Ureter (tissue), 1 donor: ENCODE measurements at regions not wholly inside any gene's neighbourhood (a gene's known extent, or its start where the extent isn't known, plus 50 kb on each side); places are given as distances from the start of the nearest gene placed in this dataset.
"Not testable (repeated sequence)": the region's sequence is repeated elsewhere in the genome, so short reads cannot be mapped to it uniquely, and the experiment has no call there.

Source experiments
- DNase-seq: peaks from one replicate; pipeline ENCODE4 v3.0.0-alpha.2; 2020; ENCODE audit warnings: low spot score
- donor health status: DM: yes; HTN: yes; CAD: no.

- DNase-seq, result no peak
Measured at GRCh38 chr7:82566752-82567151, 123.2 kb upstream of the CACNA2D1 start.

- DNase-seq, result no peak
Measured at GRCh38 chr7:82562716-82563404, 119.3 kb upstream of the CACNA2D1 start.

- DNase-seq, result no peak
Measured at GRCh38 chr7:82559193-82559805, 115.7 kb upstream of the CACNA2D1 start.

GRCh38 chr7:82549616-82550285 is 106.2 kb upstream of the CACNA2D1 start:
- no peak for DNase-seq

GRCh38 chr7:82548141-82548688 is 104.6 kb upstream of the CACNA2D1 start:
- no peak for DNase-seq

GRCh38 chr7:82542665-82543064 is 99.1 kb upstream of the CACNA2D1 start:
- DNase-seq, result no peak

GRCh38 chr7:82539969-82540368 is 96.4 kb upstream of the CACNA2D1 start:
- DNase-seq, result no peak

GRCh38 chr7:82534684-82535083 is 91.1 kb upstream of the CACNA2D1 start:
- peak; percentile 58 for DNase-seq

GRCh38 chr7:82530361-82530760 is 86.8 kb upstream of the CACNA2D1 start:
- no peak for DNase-seq

GRCh38 chr7:82528577-82529310 is 85.2 kb upstream of the CACNA2D1 start:
- no peak for DNase-seq

- DNase-seq, result no peak
Measured at GRCh38 chr7:82527851-82528250, 84.3 kb upstream of the CACNA2D1 start.

- DNase-seq, result no peak
Measured at GRCh38 chr7:82521906-82522445, 78.4 kb upstream of the CACNA2D1 start.

- DNase-seq, result no peak
Measured at GRCh38 chr7:82517050-82517449, 73.5 kb upstream of the CACNA2D1 start.

GRCh38 chr7:82511542-82511941 is 68.0 kb upstream of the CACNA2D1 start:
- DNase-seq, result no peak

- no peak for DNase-seq
Measured at GRCh38 chr7:82507976-82508677, 64.5 kb upstream of the CACNA2D1 start.

GRCh38 chr7:82507365-82507975 is 63.9 kb upstream of the CACNA2D1 start:
- no peak for DNase-seq

GRCh38 chr7:82506702-82507101 is 63.1 kb upstream of the CACNA2D1 start:
- no peak for DNase-seq

GRCh38 chr7:82506208-82506607 is 62.6 kb upstream of the CACNA2D1 start:
- no peak for DNase-seq

- no peak for DNase-seq
Measured at GRCh38 chr7:82501346-82501745, 57.8 kb upstream of the CACNA2D1 start.

- not testable (repeated sequence) for DNase-seq
Measured at GRCh38 chr7:82499546-82499945, 56.0 kb upstream of the CACNA2D1 start.

GRCh38 chr7:82494420-82494819 is 50.8 kb upstream of the CACNA2D1 start:
- DNase-seq, result no peak
